GM12874 (cell line): ENCODE measurements at regions not wholly inside any gene's neighbourhood (a gene's known extent, or its start where the extent isn't known, plus 50 kb on each side); places are given as distances from the start of the nearest gene placed in this dataset.

Source experiments
- CTCF ChIP-seq: IDR thresholded peaks from 2 replicates; pipeline ENCODE4 v1.5.1; 2011; ENCODE audit warnings: low read depth, mild to moderate bottlenecking, control low read depth, low read length, moderate library complexity; ENCODE audit not compliant: insufficient read depth

GRCh38 chr14:104451474-104451873 is 128.1 kb upstream of the C14orf180 start:
- TF ChIP-seq CTCF: no peak

DNA sequence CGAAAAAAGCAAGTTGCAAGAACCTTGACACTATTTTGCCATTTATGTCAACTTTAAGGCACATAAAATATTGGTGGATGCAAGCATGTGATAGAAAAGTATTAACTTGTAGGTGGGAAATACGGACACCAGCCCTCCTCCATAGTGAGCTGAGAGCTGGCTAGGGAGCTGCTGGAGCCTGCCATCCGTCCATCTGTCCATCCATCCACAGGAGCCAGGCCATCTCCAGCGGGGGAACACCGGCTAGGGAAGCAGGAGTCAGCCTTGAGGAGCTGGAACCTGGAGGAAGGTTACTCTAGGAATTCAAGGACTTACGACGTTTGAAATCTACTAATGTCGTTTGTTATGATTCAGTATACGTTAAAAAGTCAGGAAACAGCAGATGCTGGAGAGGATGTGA is 120.7 kb upstream of the C14orf180 start:
- no peak for TF ChIP-seq CTCF

DNA sequence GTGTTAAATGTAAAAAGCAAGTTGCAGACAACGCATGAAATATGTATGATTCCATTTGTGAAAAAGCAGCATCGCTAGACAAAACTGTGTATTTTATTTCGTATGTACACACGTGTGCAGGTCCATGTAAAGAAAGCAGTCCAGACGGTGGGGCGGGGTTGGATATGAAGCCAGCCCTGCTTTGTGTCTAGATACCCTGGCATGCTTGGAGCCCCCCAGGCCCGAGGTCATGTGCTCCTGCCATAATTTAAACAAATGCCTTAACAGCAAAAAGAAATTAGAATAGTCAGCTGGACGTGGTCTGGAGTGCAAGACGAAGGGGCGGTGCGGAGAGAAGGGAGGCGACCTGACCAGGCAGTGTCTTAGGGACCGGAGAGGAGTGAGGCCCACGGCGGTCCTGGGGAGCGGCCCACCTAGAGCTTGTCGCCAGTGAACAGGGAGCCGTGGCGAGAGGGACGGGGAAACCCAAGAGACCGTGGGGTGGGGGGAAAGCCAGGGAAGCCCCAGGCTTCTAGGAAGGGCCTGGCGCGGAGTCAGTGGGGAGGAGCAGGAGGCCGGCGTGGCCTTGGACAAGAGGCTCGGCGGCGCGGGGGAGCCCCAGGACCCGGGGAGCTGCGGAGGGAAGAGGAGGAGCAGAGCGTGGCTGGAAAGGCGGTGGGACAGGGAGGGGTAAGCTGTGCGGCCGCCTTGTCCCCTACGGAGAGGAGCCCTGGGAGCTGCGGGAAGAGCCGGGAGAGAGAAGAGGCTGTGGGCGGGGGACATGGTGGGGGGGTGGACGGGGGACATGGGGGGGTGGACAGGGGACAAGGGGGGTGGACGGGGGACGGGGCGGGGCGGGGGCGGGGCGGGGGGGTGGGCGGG is 118.5 kb upstream of the C14orf180 start:
- no peak for TF ChIP-seq CTCF

- no peak for TF ChIP-seq CTCF
These were observed 117.7 kb upstream of the C14orf180 start for GRCh38 chr14:104461676-104462449.

GRCh38 chr14:104462651-104463630 is 116.6 kb upstream of the C14orf180 start:
- no peak for TF ChIP-seq CTCF

DNA sequence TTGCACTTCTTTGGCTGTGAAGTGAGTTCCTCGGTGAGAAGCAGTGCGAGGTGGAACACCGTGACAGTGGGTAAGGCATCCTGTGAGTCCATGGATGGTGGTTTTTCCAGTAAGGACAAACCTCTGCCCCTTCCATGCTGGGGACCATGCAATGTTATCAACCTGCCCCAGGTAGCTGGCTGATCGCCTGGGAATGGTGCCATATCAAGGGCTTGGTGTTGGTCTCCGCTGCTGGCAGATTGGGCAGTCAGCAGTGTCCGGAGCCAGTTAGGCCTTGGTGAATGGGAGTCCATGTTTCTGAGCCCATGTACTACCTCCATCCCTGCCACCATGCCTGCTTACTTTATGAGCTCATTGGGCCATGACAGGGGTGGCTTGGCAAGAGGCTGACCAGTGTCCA is 114.7 kb upstream of the C14orf180 start:
- TF ChIP-seq CTCF: no peak
